NCI-H1092 (cell line): ENCODE measurements at regions not wholly inside any gene's neighbourhood (a gene's known extent, or its start where the extent isn't known, plus 50 kb on each side); places are given as distances from the start of the nearest gene placed in this dataset.
A peak's percentile ranks its signal among the peaks of the same experiment; 100 is the strongest.
"Not testable (repeated sequence)": the region's sequence is repeated elsewhere in the genome, so short reads cannot be mapped to it uniquely, and the experiment has no call there.

Experiments used
- DNase-seq: peaks from one replicate; lab custom pipeline; 2025; lab: John Stamatoyannopoulos, UW

DNA sequence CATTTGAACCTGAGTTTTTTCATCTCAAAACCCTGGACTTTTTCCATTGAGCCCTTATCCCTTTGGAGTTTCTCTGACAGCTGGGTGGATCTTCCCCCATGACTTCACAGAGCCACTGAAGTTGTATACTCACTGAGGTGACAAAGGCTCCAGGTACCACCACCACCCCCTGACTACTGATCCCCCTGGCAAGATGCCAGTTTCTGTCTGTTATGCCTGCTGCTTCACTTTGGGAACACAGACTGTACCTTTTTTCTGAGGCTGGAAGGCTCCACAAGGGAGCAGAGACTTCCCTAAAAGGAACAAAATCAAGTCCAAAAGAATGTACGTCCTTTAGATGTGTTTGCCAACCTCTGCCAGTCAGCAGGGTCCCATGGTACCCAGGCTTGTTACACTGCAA lies 160.3 kb upstream of the JADE1 start:
- no peak for DNase-seq

GRCh38 chr4:128648021-128648420 lies 161.5 kb upstream of the JADE1 start:
- DNase-seq: no peak

DNA sequence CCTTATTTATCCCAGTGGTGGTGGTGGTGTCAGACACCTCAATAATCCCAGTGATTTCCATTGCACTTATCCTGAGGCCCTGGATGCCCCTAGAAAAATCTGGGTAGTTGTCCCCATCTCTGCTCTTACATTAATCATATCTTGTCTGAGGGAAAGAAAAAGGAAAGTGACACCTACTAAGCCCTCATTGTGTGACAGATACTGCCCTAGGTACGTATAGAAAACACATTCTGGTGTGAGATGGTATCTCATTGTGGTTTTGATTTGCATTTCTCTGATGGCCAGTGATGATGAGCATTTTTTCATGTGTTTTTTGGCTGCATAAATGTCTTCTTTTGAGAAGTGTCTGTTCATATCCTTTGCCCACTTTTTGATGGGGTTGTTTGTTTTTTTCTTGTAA lies 162.6 kb upstream of the JADE1 start:
- DNase-seq: not testable (repeated sequence)

DNA sequence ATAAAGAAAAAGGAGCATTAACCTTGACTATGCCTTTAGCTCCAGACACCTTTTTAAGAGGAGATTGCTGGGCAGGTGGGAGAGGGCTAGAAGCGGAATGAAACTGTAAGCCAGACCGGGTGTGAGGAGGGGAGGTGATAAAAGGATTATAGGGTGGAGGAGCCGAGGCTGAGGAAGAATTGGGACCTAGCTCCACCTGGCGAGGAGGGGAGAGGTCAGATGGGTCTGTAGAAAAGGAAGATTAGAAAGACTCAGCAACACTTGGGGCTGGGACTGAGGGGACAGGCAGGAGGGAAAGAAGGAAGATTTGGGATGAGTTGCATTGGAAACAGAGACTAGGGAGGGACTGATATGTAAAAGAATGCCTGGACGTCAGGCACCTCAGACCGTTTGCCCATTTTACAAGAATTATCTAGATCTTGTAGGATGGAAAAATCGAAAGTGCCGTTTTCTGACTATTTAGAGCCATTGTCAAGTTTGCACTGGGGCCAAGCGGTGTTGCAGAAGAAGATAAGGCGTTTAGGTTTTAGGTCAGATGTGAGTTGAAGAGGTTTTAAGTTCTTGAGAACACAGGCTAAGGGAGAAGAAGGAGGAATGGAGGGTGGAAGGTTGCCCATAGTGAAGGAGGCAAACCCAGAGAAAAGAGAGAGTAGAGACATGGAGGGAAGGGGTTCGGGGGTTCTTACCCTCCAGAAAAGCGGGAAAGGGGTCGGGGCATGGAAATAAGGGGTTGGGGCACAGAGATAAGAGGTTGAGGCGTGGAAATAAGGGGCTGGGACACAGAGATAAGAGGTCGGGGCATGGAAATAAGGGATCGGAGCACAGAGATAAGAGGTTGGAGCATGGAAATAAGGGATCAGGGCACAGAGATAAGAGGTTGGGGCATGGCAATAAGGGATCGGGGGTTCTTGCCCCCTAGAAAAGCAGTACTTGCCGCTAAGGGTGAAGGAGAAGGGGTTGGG lies 164.5 kb upstream of the JADE1 start:
- not testable (repeated sequence) for DNase-seq

DNA sequence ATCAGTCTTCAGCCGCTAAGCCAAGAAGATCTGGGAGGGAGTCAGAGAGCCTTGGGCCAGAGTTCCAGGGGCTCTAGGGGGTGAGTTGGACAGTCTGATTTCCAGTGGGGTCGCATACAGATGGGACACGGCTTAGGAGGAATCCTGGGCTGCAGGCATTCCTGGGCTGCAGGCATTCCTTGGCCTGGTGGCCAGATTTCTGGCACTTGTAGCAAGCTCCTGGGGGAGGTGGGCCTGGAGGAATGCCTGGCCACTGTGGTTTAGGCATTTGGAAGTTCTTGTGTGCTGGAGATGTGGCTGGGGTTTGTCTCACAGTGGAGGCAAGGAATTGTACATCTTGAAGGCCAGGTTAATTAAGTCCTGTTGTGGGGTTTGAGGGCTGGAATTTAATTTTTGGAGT lies 165.4 kb upstream of the JADE1 start:
- DNase-seq: not testable (repeated sequence)

DNA sequence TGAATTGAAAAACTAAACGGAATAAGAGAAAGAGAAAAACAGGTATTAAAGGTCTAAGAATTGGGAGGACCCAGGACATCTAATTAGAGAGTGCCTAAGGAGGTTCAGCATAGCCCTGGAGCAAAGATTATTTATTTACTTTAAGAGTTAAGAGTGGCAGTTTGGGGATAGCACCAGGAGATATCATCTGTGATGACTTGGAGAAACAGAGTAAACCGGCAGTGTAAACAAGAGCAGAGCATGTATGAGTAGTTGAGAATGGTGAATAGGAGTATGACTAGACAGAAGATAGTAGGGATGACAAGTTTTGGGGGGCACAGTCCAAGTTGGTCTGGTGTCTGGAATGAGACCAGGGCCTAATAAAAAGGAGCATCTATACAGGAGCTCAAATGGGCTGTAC lies 167.9 kb upstream of the JADE1 start:
- not testable (repeated sequence) for DNase-seq

DNA sequence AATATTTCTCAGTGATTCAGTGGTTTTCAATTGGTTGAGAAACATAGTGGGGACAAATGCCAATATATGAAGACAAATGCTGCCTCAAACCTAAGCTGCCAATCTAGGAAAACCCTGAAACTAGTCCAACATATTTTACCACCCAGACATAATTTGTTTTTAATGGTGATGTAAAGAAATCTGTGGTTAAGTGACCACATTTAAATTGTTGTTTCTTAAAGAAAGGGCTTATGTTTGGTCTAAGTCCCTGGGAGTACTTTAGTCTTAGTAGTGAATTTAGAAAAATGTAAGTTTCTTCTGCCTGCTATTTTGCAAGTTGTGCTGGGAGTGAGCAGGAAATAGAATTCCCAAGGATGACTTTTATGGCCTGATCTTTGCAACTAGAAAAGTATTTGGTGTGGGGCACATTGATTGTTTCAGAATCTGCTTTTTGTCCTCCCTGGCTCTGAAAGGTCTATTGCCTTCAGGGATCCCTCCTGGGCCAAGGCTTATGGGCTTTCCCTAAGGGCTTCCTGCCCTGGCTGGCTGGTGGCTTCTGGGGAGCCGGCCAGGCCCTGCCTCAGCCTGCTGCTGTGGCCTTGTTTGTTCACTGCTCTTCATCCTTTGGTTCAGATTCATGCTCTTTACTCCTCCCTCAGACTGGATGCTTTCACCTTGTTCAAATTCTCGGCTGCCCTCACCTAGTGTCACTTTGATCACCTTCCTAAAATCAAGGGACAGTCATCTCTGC lies 169.8 kb upstream of the JADE1 start:
- DNase-seq: no peak

GRCh38 chr4:128636906-128637305 lies 172.6 kb upstream of the JADE1 start:
- DNase-seq: no peak

DNA sequence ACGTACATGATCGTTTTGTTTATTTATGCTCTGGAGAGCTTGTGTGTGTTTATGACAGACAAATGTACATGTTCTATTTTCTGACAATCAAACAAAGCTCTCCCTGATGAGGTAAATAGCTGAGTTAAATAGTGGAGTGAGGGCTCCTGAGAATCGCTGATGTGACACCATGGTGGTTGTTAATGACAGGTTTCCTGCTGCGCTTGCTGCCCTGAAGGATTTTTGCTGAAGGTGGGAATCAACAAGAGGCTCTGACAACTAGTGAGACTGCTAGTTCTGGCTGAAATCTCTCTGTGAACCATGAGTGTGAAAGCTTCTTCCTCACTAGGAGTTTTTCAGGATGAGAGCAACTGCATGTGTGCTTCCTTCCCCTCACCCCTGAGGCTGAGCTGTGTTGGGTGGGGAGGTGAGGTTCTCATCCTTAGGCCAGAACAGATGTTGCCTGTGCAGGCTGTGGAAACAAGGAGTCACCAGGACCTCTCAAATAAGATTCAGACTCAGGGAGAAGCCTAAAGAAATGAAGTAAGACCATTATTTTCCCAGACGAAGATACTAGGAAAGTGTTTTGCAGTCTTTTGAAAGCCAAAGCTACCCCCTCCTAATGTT lies 173.4 kb upstream of the JADE1 start:
- DNase-seq: peak; percentile 20

DNA sequence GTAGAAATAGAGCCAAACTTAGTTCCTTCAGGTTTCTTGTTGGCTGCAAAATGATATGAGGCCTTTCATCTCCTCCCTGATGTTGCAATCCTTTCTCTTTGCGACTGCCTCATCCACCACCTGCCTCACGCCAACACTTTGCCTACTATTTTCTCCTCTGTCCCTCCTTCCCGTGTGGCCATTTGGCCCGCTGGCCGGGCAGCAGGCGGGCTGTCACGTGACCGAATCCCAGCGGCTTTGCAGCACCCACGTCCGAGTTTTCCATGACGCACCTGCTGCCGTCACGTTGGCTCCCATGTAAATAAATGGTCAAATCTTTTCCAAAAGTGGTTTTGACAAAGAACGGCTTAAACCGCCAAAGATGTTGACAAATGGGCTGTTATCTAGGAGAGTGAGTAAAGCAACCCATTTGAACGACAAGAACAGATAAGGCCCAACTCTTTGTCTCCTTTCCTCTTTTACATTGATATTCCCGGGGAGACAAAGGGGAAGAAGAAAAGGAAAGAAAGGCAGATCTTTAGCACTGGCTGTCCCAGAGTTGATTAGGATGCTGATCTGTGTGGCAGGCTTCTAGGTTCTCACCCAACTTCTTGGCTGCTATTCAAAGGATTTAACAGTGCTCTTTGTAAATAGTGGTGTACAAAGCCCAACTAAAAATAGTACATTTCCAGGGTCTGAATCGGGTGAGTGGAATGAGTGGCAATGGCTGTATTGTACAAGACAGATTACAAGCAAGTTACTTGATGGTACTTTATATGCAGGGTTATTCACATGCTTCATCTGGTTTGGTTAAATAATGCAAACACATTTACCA lies 174.2 kb upstream of the JADE1 start:
- DNase-seq: peak; percentile 66

DNA sequence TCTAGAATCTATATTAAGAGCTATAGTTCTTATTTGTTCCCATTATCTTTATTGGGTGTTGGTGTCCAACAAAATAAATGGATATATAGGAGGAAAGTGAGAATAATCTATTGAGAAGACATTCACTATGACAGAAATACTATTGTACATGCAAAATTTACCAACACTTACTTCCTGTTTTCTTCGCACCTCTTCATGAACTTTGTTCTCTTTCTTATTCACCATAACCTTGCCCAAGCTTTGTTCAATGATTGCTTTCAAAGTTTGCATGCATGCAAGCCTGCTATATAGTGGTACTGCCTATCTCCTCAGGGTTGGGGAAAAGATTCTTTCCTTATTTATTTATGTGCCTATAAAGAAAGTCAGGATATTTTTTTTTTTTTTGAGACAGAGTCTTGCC lies 176.4 kb upstream of the JADE1 start:
- no peak for DNase-seq

DNA sequence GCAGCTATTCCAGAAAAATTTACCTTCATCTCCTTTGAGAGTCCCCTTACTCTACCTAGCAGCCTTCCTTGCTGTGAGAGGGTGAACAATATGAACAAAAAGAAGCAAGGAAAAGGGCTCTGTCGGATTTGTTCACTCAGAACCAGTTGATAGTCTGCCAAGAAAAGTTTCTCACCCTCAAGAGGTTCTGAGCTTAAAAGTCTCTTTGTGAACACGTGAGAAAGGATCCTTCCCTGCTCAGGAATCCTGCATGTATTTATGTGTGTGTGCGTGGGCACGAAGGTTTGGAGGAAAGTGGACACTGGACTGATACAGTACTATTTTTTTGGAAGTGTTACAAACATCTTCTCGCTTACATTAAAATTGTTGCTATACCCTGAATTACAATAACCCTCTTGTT lies 178.6 kb upstream of the JADE1 start:
- DNase-seq: no peak

DNA sequence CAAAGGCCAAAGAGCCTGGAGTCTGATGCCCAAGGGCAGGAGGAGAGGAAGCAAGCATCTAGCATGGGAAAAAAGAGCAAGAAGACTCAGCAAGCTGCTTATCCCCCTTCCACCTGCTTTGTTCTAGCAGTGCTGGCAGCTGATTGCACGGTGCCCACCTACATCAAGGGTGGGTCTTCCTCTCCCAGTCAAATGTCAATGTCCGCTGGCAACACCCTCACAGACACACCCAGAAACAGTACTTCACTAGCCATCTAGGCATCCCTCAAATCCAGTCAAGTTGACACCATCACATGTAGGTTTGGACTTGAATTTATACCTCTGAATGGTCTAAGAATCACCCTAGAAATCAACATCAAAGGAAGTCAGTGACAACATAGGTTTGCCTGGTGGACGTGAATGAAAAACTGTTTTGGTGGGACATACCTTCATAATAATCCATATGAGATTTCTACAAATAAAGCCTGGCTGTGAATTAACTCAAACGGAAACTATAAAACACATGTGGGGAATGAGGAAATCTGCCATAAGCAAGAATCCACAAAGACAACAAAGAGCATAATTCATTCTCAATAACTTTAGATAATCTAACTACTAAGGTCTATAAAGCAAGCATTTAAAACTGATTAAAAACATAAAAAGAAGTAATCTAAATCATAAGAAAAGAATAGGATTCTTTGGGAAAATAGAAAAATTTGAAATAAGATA lies 185.8 kb upstream of the JADE1 start:
- DNase-seq: no peak

DNA sequence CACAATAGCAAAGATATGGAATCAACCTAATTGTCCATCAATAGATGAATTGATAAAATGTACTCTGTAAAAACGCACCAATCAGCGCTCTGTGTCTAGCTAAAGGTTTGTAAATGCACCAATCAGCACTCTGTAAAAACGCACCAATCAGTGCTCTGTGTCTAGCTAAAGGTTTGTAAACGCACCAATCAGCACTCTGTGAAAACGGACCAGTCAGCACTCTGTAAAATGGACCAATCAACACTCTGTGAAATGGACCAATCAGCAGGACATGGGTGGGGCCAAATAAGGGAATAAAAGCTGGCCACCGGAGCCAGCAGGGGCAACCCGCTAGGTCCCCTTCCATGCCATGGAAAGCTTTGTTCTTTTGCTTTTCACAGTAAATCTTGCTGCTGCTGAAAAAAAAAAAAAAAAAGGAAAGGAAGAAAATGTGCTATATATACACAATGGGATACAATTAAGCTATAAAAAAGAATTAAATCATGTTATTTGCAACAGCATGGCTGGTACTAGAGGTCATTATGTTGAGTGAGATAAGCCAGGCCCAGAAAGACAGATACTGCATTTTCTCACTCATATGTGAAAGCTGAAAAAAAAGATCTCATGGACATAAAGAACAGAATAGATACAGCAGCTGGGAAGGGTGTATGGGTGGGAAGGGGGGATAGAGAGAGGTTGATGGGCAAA lies 189.1 kb upstream of the JADE1 start:
- DNase-seq: not testable (repeated sequence)

DNA sequence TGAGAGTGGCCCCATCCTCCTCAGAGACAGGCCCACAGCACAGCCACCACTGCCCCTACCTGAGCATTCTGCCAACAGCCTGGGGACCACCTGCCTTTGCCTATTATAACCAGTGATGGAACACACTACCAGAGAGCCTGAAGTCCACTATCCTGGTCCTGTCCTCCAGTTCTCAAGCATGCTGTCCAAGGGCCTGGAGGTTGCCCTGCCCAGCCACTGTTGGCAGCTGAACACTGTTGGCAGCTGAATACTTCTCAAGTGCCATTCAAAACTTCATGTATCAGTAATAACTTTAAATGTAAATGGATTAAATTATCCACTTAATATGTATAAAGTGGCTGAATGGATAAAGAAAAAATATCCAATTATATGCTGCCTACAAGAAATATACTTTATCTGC lies 194.3 kb upstream of the JADE1 start:
- DNase-seq: no peak

- DNase-seq: no peak
Observed at GRCh38 chr4:128608006-128608405, 201.5 kb upstream of the JADE1 start.

GRCh38 chr4:128606173-128606572 lies 203.3 kb upstream of the JADE1 start:
- no peak for DNase-seq

DNA sequence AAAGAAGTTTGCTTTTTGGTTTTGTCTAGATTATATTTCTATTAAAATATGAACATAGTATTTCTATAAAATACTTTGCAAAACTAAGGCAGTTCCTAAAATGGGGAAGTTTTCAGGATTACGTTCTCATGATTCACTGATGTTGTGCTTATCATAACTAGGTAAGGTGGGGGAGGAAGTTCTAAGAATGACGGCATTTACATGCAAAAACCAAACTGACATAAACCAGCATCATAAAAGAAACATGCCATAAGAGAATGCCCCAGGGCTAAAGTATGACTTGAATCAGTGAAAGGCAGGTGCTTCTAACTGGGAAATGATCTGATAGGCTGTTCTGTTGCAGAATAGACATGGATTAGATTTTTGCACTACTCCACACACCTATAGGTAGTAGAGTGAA lies 204.7 kb upstream of the JADE1 start:
- no peak for DNase-seq

DNA sequence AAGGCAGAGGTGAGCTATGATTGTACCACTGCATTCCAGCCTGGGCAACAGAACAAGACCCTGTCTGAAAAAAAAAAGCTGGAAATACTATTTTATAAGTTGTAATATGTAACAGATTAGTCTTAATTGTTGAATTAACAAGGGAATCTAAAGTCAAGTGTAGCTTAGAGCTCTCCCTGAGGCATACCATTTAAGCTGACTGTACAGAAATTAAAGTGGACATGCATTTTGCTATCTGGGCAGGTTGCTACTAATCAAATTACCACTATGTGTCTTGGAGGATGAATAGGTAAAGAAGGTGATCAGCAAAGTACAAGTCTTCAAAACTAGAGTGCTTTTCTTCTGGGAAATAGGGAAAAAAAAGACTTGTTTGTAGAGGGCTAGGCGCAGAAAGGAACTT lies 205.3 kb upstream of the JADE1 start:
- no peak for DNase-seq

- no peak for DNase-seq
Observed at GRCh38 chr4:128603081-128603480, 206.4 kb upstream of the JADE1 start.
